ENCODE measurements at regions not wholly inside any gene's neighbourhood (a gene's known extent, or its start where the extent isn't known, plus 50 kb on each side); places are given as distances from the start of the nearest gene placed in this dataset.
"Not testable (repeated sequence)": the region's sequence is repeated elsewhere in the genome, so short reads cannot be mapped to it uniquely, and the experiment has no call there.

DNA sequence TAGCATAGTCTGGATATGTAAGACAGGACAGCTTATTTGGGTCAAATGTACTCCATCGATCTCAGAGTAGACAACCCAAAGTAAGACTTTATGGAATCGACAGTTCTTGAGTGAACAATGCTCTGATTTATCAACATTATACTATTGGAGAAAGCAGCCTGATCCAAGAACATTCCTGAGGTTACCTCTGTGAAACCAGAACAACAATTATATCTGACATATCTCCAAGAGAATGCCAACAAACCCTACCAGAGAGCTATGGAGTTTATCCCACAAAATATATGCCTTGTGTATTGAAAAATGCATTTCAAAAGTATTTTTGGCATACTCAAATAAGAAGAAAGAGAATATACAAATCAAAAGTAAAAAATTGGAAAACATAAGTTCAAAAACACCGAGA lies 1985.9 kb downstream of the EFNA5 start:
- no peak for DNase-seq (ENCODE audit: low spot score)

DNA sequence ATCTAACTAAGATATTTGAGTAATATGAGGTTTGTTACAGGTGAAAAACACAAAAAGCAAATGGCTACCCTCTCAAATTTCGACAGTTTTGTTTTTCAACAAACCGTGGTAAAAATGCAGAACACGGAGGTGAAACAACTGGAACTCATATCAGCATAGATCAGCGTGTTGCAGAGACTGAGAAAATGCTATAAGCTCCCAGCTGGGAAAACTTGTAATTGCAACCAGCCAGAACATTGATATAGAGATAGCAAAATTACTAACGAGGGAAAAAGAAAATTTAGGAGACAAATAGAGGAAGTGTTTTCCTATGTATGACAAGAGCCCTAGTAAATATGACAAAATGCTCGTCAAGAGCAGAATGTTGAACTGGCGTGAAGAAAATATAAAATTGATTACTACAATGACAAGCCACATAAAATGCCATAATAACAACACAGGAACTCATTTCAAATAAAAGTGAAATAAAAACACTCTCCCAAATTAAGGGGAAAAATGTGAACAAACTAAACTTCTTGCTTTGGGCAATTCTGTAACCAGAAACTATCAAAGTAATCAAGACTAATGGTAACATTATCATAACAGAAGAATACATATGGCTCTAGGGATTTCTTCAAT lies 1989.8 kb downstream of the EFNA5 start:
- DNase-seq (ENCODE audit: low spot score): no peak

GRCh38 chr5:105677291-105677690 lies 1993.4 kb downstream of the EFNA5 start:
- no peak for DNase-seq (ENCODE audit: low spot score)

DNA sequence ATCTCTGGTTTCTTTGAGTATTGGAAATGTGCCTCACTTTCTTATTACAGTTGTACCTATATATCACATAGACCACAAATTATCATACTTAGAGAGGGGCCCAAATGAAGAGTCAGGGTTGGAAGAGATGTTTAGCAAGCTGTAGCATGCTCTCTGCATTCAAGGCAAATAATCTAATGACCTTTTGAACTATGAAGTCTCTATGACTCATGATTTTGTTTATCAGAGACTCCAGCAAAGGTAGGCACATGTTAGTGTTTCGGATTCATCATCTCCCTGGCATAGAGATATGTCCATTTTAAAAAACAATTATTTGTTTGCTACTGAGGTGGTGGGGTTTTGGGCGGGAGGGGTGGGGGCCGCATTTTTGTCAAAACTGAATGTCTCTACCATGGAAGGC lies 2000.1 kb downstream of the EFNA5 start:
- DNase-seq (ENCODE audit: low spot score): no peak

DNA sequence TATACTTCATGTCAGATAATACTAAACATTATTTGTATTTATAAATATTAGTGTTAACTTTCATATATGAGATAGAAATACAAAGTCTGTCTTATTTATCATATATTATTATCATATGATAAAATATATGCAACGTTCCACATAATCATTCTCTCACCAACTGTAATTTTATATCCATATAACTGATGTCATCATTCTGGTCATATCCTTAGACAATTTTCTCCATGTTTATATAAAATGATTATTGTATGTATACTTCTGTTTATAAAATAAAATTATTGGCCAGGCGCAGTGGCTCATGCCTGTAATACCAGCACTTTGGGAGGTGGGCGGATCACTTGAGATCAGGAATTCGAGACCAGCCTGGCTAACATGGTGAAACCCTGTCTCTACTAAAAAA lies 2007.1 kb downstream of the EFNA5 start:
- DNase-seq (ENCODE audit: low spot score): no peak

DNA sequence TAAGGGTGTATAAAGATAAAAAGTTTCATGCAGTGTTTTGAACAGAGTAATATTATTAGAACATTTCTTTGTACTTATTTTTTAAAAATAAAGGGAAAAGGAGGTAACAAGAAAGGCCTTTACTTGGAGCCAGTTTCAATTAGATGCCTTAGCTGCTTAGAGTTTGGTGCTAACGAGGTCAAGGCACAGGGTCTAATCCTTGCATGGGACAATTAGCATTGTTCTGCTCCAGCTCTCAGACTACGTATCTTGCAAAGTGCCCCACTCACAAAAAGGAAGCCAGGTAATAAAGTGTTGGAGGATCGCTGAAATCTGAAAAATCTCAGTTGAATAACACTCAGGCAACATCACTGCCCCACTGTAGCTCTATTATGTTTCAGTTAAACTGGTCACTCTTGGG lies 2011.3 kb downstream of the EFNA5 start:
- DNase-seq (ENCODE audit: low spot score): no peak

DNA sequence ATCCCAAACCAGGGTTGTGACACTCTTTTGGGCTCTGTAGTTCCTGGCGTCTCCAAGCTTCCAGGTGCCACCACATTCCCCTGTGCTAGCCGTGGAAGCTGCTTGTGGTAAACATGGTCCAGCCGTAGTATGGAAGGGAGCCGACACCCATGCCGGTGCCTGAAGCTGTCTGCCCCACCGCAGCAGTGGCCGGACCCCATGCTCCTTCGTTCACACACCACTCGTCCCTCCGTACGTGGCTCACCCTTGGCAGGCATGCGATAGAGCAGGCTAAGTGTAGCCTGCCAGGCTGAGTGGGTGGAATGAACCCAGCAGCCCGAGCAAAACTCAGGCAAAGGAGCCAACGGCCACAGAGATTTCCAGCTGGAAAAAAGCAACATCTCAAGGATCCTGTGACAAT lies 2030.4 kb downstream of the EFNA5 start:
- DNase-seq (ENCODE audit: low spot score): no peak

- DNase-seq (ENCODE audit: low spot score): no peak
Measured at GRCh38 chr5:105639511-105639910, 2031.2 kb downstream of the EFNA5 start.

DNA sequence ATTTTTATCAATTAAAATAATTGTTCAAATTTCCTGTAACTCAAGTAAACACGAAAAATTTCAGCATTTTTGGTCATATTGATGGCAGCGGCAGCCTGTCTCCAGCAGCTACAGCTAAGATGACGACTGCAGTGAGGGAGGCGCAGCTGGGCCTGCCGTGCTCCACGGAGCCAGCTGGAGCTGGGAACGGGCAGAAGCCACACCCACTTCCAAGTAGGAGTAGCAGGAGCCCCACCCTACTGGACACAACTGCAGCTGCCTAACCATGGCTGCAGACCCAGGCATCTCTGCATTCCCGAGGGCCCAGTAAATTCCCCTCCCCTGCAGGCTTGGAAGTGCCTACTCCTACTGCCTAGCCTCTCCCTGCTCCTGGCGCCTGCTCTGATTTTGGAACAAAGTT lies 2031.7 kb downstream of the EFNA5 start:
- no peak for DNase-seq (ENCODE audit: low spot score)

DNA sequence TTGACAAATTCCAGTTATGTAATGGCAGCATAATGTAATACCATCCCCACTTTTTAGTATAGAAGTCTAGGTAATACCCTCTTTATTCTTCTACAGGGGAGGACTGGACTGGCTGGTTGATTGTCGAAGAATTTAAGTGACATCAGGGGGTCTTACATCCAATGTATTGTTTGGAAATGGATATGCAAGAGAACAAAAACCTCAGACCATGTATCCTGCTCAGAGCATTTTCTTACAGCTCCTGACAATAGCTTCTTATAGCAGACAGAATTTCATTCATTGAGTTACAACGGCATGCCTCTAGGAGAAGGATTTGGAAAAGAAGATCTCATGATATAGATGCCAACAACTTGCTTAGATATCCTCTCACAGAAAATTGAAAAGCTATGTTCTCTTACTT lies 2032.3 kb downstream of the EFNA5 start:
- no peak for DNase-seq (ENCODE audit: low spot score)

DNA sequence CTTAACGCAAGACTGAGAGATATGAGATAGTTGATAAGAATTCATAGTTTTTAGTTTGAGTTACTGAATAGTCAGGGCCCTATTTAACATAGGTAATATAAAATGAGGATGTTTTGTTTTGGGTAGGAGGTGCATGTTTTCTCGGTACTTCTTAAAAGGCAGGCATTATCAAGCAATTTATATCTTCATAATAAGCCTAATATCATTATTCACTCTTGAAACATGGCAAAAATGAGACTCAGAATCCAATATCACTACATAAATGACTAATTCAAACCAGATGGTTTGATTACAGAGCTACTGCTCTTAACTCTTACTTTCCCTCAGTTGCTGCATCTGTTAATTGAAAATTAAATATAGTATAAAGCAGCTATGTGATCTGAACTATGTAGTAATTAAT lies 2038.7 kb downstream of the EFNA5 start:
- no peak for DNase-seq (ENCODE audit: low spot score)

GRCh38 chr5:105630803-105631202 lies 2039.9 kb downstream of the EFNA5 start:
- no peak for DNase-seq (ENCODE audit: low spot score)

DNA sequence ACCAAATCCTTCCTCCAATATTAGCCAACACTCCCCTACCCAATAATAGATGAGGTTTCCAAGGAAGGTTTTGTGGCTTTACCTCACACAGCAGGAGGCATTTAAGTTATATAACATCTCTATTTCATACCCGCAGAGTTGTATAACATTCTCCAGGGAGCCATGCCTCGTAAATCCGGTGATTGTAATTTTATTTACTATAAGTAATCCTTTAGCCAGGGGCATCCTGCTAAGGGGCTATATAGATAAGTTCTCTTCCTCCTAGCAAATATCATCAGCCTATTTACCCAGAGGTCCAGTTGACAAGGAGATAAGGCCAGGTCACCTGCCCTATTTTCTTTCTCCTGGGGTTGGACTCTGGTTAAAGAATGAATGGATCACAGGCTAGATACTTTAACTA lies 2051.0 kb downstream of the EFNA5 start:
- no peak for DNase-seq (ENCODE audit: low spot score)

GRCh38 chr5:105617436-105618215 lies 2053.1 kb downstream of the EFNA5 start:
- no peak for DNase-seq (ENCODE audit: low spot score)

DNA sequence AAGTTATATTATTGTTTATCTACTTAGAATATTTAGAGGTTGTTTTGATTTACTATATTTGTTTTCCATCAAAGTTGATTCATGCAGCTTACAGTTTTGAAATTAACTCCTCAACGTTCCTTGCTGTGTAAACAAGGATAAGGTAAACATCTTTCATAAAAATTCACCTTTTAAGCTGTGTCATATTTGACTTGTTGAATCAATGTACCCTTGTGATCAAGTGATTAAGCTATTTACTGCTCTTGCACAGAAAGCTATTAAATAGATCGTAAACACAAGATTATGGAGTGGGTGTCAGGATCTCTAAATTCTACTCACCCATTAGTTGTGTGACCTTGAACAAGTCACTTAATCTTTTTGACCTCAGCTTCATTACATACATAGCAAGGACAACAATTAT lies 2054.0 kb upstream of the NUDT12 start:
- no peak for DNase-seq (ENCODE audit: low spot score)

GRCh38 chr5:105602406-105602805 lies 2039.8 kb upstream of the NUDT12 start:
- not testable (repeated sequence) for DNase-seq (ENCODE audit: low spot score)

DNA sequence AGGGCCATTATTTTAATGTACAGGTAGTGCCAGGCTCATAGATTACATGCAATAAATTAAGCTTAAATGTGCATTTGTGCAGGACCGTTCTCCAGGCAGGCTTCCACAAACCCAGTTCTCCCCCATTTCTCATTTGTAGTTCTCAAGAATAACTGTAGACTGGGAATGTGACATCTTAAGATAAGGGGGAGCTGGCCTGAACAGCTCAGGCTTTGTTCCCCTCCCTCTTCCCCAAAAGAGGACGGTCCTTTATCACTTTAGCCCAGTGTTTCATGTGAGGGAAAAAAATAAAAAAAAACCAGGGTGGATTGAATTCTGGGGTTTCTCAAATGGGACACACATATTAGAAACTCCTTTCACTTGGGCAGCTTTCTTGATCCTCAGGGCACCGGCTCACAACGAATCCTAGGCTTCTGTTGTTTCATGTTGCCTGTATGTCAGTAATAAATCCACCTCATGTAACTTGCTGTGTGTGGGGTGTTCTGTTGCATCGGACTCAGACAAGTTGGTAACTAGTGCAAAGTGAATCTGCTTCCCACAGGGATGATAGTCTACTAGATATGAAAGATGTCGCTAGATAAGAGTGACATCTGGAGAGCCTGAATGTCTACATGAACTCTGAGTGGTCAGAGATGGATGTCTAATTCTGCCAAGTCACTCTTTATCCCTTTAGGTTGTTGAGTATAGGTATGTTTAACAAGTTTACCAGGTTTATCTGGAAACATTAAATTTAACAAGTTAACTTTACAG lies 2030.6 kb upstream of the NUDT12 start:
- no peak for DNase-seq (ENCODE audit: low spot score)

- no peak for DNase-seq (ENCODE audit: low spot score)
Measured at GRCh38 chr5:105587963-105588662, 2025.5 kb upstream of the NUDT12 start.

DNA sequence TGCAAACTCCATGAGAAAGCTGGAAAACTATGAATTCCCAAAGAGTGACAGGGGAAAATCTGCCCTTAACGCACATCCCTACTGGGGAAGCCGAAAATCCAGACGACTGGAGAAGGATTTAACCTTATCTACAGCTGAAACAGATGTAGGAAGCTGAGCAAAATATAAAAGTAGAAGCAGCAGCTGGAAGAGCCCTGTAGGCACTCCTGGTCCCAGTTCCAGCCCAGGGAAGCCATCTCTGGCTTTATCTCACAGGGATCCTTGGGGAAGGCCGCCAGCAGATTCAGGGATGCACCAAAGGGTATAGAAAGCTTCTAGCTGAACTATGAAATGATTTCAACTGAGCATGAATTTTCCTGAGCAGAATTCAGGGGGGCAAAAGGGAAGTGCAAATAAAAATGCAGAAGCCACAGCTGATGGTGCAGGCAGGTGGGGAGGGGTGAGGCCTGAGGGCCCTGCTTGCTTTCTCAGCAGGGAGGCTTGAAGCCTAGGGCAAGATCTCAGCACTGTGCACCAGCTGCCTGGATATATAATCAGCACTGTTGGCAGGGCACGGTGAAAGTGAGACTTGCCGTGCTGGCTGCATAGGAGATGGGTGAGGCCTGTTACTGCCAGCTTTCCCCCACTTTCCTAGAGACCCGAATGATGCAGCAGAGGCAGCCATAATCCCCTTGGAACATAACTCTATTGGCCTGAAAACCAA lies 2019.5 kb upstream of the NUDT12 start:
- DNase-seq (ENCODE audit: low spot score): no peak

DNA sequence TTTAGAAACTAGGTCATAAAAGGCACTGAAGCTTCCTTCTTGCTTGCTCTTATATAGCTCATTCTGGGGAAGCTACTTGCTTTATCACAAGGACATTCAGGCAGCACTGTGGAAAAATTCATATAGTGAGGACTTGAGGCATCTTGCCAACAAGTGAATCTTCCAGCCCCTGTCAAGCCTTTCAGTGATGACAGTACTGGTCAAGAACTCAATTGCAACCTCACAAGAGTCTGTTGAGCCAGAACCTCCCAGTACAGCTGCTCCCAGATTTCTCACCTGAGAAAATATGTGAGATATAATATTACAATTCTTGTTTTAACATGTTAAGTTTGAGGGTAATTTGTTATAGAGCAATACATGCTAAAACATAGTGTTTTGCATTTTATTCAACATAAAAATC lies 2011.0 kb upstream of the NUDT12 start:
- DNase-seq (ENCODE audit: low spot score): no peak

DNA sequence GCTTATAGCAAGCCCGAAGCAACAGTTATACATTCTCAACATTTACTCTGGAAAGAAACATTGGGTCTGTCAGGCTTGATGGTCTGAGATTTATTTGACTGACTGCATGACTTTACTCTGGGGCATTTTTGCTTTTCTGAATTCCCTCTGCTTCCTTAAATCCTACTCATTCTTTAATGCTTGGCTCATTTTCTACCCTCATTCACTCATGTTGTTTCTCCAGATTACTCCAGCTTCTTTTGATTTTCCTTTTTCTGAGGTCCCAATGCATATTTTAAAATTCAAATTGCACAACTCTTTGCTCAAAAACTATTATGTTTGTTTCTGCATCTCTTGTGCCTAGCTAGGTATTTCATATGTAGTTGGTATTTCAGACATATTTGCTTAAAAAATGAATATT lies 2002.9 kb upstream of the NUDT12 start:
- DNase-seq (ENCODE audit: low spot score): no peak

DNA sequence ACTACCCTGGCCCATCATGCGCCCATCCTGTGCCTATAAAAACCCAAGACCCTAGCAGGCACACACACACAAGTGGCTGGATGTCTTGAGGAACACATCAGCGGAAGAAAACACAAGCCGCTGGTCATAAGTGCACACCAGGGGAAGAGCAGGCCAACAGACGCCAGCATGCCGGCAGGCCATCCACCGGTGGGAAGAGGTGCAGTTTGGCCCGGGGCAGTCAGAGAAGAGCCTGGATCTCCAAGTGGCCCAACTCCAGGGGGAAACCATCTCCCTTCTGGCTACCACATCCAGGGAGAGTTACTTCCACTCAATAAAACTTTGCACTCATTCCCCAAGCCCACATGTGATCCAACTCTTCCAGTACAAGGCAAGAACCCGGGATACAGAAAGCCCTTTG lies 2001.3 kb upstream of the NUDT12 start:
- no peak for DNase-seq (ENCODE audit: low spot score)
